Activated T-cell treated with anti-CD3 and anti-CD28 coated beads, Interleukin-2, amount 50 U/mL, for 24 hours (primary cell): ENCODE measurements at regions not wholly inside any gene's neighbourhood (a gene's known extent, or its start where the extent isn't known, plus 50 kb on each side); places are given as distances from the start of the nearest gene placed in this dataset.
"Not testable (repeated sequence)": the region's sequence is repeated elsewhere in the genome, so short reads cannot be mapped to it uniquely, and the experiment has no call there.

Source experiments
- DNase-seq: peaks from one replicate; pipeline ENCODE4 v3.0.0-alpha.2; 2020
- H3K27ac Mint-ChIP-seq: 2 replicates; pipeline ENCODE4 v1.8.0; 2020; ENCODE audit warnings: mild to moderate bottlenecking, mixed read lengths
- H3K27me3 Mint-ChIP-seq: 2 replicates; pipeline ENCODE4 v1.8.0; 2020; ENCODE audit warnings: mixed read lengths
- H3K36me3 Mint-ChIP-seq: 2 replicates; pipeline ENCODE4 v1.8.0; 2020; ENCODE audit warnings: low read depth, mixed read lengths
- H3K4me1 Mint-ChIP-seq: 2 replicates; pipeline ENCODE4 v1.8.0; 2020; ENCODE audit warnings: low read depth, mixed read lengths
- H3K4me3 Mint-ChIP-seq: 2 replicates; pipeline ENCODE4 v1.8.0; 2020; ENCODE audit warnings: mild to moderate bottlenecking, moderate library complexity, mixed read lengths
- H3K9me3 Mint-ChIP-seq: 2 replicates; pipeline ENCODE4 v1.8.0; 2020; ENCODE audit warnings: mixed read lengths

DNA sequence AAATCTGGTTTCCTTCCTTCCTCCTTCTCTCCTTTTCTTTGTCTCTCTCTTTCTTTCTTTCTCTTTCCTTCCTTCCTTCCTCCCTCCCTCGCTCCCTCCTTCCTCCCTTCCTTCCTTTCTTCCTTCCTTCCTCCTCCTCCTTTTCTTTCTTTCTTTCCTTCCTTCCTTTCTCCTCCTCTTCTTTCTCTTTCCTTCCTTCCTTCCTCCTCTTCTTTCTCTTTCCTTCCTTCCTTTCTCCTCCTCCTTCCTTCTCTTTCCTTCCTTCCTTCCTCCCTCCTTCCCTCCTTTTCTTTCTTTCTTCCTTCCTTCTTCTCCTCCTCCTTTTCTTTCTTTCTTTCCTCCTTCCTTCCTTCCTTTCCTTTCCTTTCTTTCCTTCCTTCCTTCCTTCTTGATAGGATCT is 61.2 kb downstream of the VIP start:
- no peaks in the 10 kb centered on the region for H3K9me3 Mint-ChIP-seq
- DNase-seq, result no peak
- no peak overlapping the region for H3K27ac Mint-ChIP-seq
- no peak overlapping the region for H3K4me3 Mint-ChIP-seq
- no peaks in the 10 kb centered on the region for H3K4me1 Mint-ChIP-seq
- no peaks in the 10 kb centered on the region for H3K36me3 Mint-ChIP-seq
- H3K27me3 Mint-ChIP-seq, result peaks cover 3% of the 10 kb centered on the region

GRCh38 chr6:152815230-152815872 is 64.8 kb downstream of the VIP start:
- H3K4me3 Mint-ChIP-seq, result no peak overlapping the region
- no peaks in the 10 kb centered on the region for H3K9me3 Mint-ChIP-seq
- DNase-seq, result no peak
- no peaks in the 10 kb centered on the region for H3K4me1 Mint-ChIP-seq
- peaks cover 7% of the 10 kb centered on the region for H3K27me3 Mint-ChIP-seq
- H3K36me3 Mint-ChIP-seq, result no peaks in the 10 kb centered on the region
- H3K27ac Mint-ChIP-seq, result no peak overlapping the region

DNA sequence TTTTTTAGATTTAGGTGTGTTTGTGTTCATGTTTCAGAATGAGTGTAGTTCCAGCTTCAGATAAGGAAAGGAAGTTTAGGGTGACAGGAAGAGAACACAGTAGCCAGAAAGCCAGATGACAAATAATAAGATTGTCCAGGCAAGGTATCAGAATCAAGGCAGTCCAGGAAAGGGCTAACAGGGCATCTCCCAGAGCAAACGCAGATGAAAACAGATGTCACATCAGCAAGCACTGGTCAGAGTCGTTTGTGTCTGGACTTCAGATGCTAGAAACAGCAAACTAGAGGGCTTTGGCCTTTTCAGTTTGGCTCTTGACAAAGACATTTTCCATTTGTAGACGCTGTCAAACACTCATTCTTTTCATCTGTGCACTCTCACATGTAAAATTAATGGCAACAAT is 65.5 kb downstream of the VIP start:
- Mint-ChIP-seq H3K4me1 (no peaks in the 10 kb centered on the region), H3K36me3 (no peaks in the 10 kb centered on the region), H3K27me3 (peaks cover 7% of the 10 kb centered on the region), H3K27ac (no peak overlapping the region), H3K9me3 (no peaks in the 10 kb centered on the region), H3K4me3 (no peak overlapping the region)
- no peak for DNase-seq

DNA sequence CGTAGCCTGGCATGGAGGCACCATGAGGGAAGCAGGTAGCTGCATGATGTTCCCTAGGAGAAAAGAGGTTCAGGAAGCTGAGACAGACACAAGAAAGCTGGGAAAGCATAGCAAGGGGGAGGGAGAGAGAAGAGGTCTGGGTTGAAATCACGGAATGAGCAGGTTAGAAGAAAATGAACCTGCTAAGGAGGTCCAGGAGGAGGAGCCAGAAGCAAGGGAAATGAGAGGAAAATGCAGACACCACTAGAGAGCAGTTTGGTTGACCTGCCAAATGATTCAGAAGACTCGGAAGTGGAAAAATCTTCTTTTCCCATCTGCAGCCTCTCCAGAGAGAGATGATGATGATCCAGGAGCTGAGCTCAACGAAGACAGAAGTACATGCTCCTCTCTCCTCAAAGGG is 70.9 kb downstream of the VIP start:
- H3K27ac Mint-ChIP-seq, result no peak overlapping the region
- no peak overlapping the region for H3K4me3 Mint-ChIP-seq
- DNase-seq, result no peak
- no peaks in the 10 kb centered on the region for H3K36me3 Mint-ChIP-seq
- no peaks in the 10 kb centered on the region for H3K9me3 Mint-ChIP-seq
- H3K27me3 Mint-ChIP-seq, result peaks cover 7% of the 10 kb centered on the region
- H3K4me1 Mint-ChIP-seq, result no peaks in the 10 kb centered on the region

DNA sequence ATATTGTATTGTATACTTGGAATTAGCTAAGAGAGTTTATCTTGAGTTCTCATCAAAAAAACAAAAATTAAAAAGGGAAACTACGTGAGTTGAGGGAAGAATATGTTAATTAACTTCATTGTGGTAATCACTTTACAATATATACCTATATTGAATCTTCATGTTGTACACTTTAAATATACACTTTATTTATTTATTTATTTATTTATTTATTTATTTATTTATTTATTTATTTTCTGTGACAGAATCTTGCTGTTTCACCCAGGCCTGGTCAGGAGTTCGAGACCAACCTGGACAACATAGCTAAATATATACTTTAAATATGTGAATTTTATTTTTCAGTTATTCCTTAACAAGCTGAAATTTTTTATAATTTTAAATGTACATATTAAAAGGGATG is 74.1 kb downstream of the VIP start:
- H3K36me3 Mint-ChIP-seq, result no peaks in the 10 kb centered on the region
- no peak overlapping the region for H3K27ac Mint-ChIP-seq
- no peak for DNase-seq
- H3K4me1 Mint-ChIP-seq, result no peaks in the 10 kb centered on the region
- H3K4me3 Mint-ChIP-seq, result no peak overlapping the region
- peaks cover 4% of the 10 kb centered on the region for H3K27me3 Mint-ChIP-seq
- H3K9me3 Mint-ChIP-seq, result no peaks in the 10 kb centered on the region

DNA sequence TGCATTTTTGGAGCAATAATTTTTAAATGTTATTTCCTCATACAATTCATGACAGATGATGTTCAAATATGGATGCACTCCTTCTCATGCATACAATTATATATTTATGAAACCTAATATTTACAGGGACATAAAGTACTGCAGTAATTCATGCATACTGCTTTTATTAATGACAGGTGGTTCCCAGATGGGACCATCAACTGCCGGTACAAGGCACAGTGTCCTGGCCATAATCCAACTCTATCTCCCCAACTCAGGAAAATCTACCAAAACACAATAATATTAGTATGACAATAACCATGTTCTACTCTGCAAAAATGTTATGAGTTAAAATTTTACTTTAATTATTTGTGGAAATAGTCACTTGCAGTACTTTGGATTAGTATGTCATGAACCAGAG is 77.8 kb downstream of the VIP start:
- Mint-ChIP-seq H3K4me1 (no peaks in the 10 kb centered on the region), H3K36me3 (no peaks in the 10 kb centered on the region), H3K27me3 (no peaks in the 10 kb centered on the region), H3K4me3 (no peak overlapping the region), H3K27ac (no peak overlapping the region), H3K9me3 (no peaks in the 10 kb centered on the region)
- no peak for DNase-seq

GRCh38 chr6:152834366-152834765 is 83.8 kb downstream of the VIP start:
- not testable (repeated sequence) for H3K9me3 Mint-ChIP-seq, H3K27ac Mint-ChIP-seq, H3K4me1 Mint-ChIP-seq, H3K4me3 Mint-ChIP-seq, DNase-seq, H3K36me3 Mint-ChIP-seq
- H3K27me3 Mint-ChIP-seq, result peaks cover 14% of the 10 kb centered on the region

DNA sequence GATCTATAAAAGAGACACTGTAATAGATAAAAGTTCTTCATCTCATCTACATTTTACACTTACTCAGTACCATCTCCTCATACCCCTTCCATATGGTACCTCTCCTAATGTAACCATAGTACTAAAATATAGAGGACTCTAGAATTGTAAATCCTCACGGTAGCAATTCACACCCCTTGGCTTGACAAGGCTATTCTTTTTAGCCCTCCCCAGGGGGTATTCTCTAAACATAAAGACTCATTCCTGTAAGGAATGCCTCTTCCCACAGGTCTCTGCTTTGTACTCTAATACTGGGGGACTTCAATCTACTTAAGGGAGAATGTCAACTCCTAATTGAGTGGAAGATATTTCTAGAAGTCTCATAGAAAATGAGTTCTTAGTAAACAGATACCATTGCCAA is 85.9 kb downstream of the VIP start:
- Mint-ChIP-seq H3K9me3 (no peaks in the 10 kb centered on the region), H3K27me3 (peaks cover 18% of the 10 kb centered on the region), H3K36me3 (no peaks in the 10 kb centered on the region), H3K4me1 (no peaks in the 10 kb centered on the region), H3K27ac (no peak overlapping the region), H3K4me3 (no peak overlapping the region)
- no peak for DNase-seq

GRCh38 chr6:152845421-152845820 is 94.8 kb downstream of the VIP start:
- Mint-ChIP-seq H3K27ac (no peak overlapping the region), H3K36me3 (no peaks in the 10 kb centered on the region), H3K4me3 (no peak overlapping the region), H3K27me3 (peaks cover 8% of the 10 kb centered on the region), H3K4me1 (no peaks in the 10 kb centered on the region), H3K9me3 (peaks cover 10% of the 10 kb centered on the region)
- DNase-seq, result no peak

GRCh38 chr6:152846825-152847224 is 96.2 kb downstream of the VIP start:
- Mint-ChIP-seq H3K27ac (no peak overlapping the region), H3K4me1 (no peaks in the 10 kb centered on the region), H3K27me3 (peaks cover 7% of the 10 kb centered on the region), H3K9me3 (peaks cover 10% of the 10 kb centered on the region), H3K4me3 (no peak overlapping the region), H3K36me3 (no peaks in the 10 kb centered on the region)
- no peak for DNase-seq

DNA sequence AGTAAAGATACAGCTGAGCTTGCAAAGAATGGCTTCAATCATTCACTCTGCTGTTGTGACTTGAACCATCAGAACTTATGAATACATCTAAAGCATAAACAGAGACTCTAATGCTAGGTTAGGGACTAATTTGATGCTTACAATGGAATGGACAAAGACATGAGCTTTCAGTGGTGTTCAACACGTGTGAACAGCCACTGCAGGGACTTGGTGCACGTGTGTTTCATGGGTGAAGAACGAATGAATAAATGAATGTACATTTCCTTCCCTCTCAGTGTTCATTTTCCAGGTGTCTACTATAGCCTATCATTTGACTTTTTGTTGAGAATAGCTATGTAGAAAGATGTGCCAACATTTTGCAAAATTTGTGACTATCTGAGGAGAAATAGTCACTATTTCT is 98.3 kb downstream of the VIP start:
- Mint-ChIP-seq H3K4me1 (no peaks in the 10 kb centered on the region), H3K9me3 (peaks cover 10% of the 10 kb centered on the region), H3K27me3 (peaks cover 2% of the 10 kb centered on the region), H3K4me3 (no peak overlapping the region), H3K27ac (no peak overlapping the region), H3K36me3 (no peaks in the 10 kb centered on the region)
- DNase-seq, result no peak

- no peak for DNase-seq
- Mint-ChIP-seq H3K4me1 (peaks cover 2% of the 10 kb centered on the region), H3K4me3 (no peak overlapping the region)
Observed at GRCh38 chr6:152854086-152854795, 103.6 kb downstream of the VIP start.

GRCh38 chr6:152858141-152858540 is 107.5 kb downstream of the VIP start:
- Mint-ChIP-seq H3K27ac (no peak overlapping the region), H3K9me3 (no peaks in the 10 kb centered on the region), H3K36me3 (no peaks in the 10 kb centered on the region), H3K4me3 (no peak overlapping the region), H3K27me3 (peaks cover 35% of the 10 kb centered on the region), H3K4me1 (peaks cover 3% of the 10 kb centered on the region)
- no peak for DNase-seq

More at GRCh38 chr6:152854086-152854795, 103.6 kb downstream of the VIP start:
- no peaks in the 10 kb centered on the region for H3K9me3 Mint-ChIP-seq
- peaks cover 23% of the 10 kb centered on the region for H3K27me3 Mint-ChIP-seq
- no peaks in the 10 kb centered on the region for H3K36me3 Mint-ChIP-seq
- no peak overlapping the region for H3K27ac Mint-ChIP-seq

GRCh38 chr6:152859225-152859624 is 108.6 kb downstream of the VIP start:
- Mint-ChIP-seq H3K36me3 (no peaks in the 10 kb centered on the region), H3K4me3 (no peak overlapping the region), H3K27me3 (peaks cover 35% of the 10 kb centered on the region), H3K27ac (no peak overlapping the region), H3K4me1 (peaks cover 3% of the 10 kb centered on the region), H3K9me3 (no peaks in the 10 kb centered on the region)
- DNase-seq, result no peak

- Mint-ChIP-seq H3K27ac (no peak overlapping the region), H3K4me1 (peaks cover 3% of the 10 kb centered on the region), H3K36me3 (no peaks in the 10 kb centered on the region), H3K27me3 (peaks cover 24% of the 10 kb centered on the region), H3K4me3 (no peak overlapping the region), H3K9me3 (no peaks in the 10 kb centered on the region)
- DNase-seq, result peak; percentile 37
Observed at GRCh38 chr6:152863618-152864326, 113.2 kb downstream of the VIP start.
